A549 (cell line): ENCODE measurements at regions not wholly inside any gene's neighbourhood (a gene's known extent, or its start where the extent isn't known, plus 50 kb on each side); places are given as distances from the start of the nearest gene placed in this dataset.

Experiments used
- ATAC-seq, 2 experiments: fragments of 200-7000 bp in 1 of 2; fragments of >200 bp in 1 of 2; cut with Nextera tagmentation in 1 of 2; cut with Tn5 transposase in 1 of 2; 3 replicates each; pipeline versions ENCODE4 v1.8.0 to v1.9.1; 2018 to 2020; ENCODE audit warnings: mild to moderate bottlenecking in 1 of 2, moderate library complexity in 1 of 2
- CTCF ChIA-PET: fragments of 300-600 bp; sonication (Branson Sonifier 250); formaldehyde crosslinking; extraction: SDS; loops from one replicate; lab custom pipeline; 2021; ENCODE audit warnings: antibody characterized with exemption, inconsistent platforms; lab: Yijun Ruan, JAX
- POLR2A ChIA-PET: fragments of 350-600 bp; formaldehyde crosslinking; extraction: SDS; loops from one replicate; lab custom pipeline; 2021; ENCODE audit warnings: antibody characterized with exemption, inconsistent platforms; lab: Yijun Ruan, JAX
- DNase-seq, 2 experiments: peaks; one replicate each; pipeline versions ENCODE4 v3.0.0 to v3.0.0-alpha.2; 2011 to 2016; ENCODE audit warnings: low read depth in 1 of 2, low spot score in 1 of 2
- FAIRE-seq: peaks from 2 replicates; lab custom pipeline; 2011; peaks lifted over from hg19 to GRCh38; lab: Jason Lieb, UNC
- H3K27ac ChIP-seq, 2 experiments: fragments of >200 bp; sonication (Bioruptor Twin); formaldehyde crosslinking; 3 replicates each; pipeline ENCODE4 v1.5.1; 2016 to 2017
- H3K4me1 ChIP-seq: fragments of >200 bp; sonication (Bioruptor Twin); formaldehyde crosslinking; 3 replicates; pipeline ENCODE4 v1.6.1; 2016
- H3K4me2 ChIP-seq: fragments of >200 bp; sonication (Bioruptor Twin); formaldehyde crosslinking; 3 replicates; pipeline ENCODE4 v1.6.1; 2016
- H3K4me3 ChIP-seq: fragments of >200 bp; sonication (Bioruptor Twin); formaldehyde crosslinking; 3 replicates; pipeline ENCODE4 v1.5.1; 2016
- H3K9me3 ChIP-seq: fragments of >200 bp; sonication (Bioruptor Twin); formaldehyde crosslinking; 3 replicates; pipeline ENCODE4 v1.6.1; 2016
- BHLHE40 ChIP-seq: IDR thresholded peaks from 2 replicates; pipeline ENCODE4 v1.6.1; 2012; ENCODE audit warnings: low read depth, low read length, inconsistent platforms
- CBX2 ChIP-seq: fragments of 200-600 bp; sonication (generic); IDR thresholded peaks from 2 replicates; pipeline ENCODE4 v1.6.1; 2016; ENCODE audit warnings: low read depth, mild to moderate bottlenecking, borderline replicate concordance
- CBX8 ChIP-seq: fragments of 200-600 bp; sonication (generic); IDR thresholded peaks from 2 replicates; pipeline ENCODE4 v1.6.1; 2016
- CHD2 ChIP-seq: fragments of 150-350 bp; IDR thresholded peaks from 2 replicates; pipeline ENCODE4 v1.6.1; 2014; ENCODE audit warnings: low read length; ENCODE audit not compliant: partially characterized antibody
- CHD4 ChIP-seq: fragments of 200-600 bp; sonication (generic); IDR thresholded peaks from 2 replicates; pipeline ENCODE4 v1.6.1; 2016; ENCODE audit warnings: antibody characterized with exemption, mild to moderate bottlenecking, borderline replicate concordance
- EHF ChIP-seq: fragments of 250-450 bp; sonication (Bioruptor Pico); IDR thresholded peaks from 2 replicates; pipeline ENCODE4 v1.5.0; 2020; ENCODE audit warnings: mild to moderate bottlenecking
- EHMT2 ChIP-seq: fragments of 200-600 bp; sonication (generic); IDR thresholded peaks from 2 replicates; pipeline ENCODE4 v1.6.1; 2016; ENCODE audit warnings: antibody characterized with exemption, low read depth, mild to moderate bottlenecking, moderate library complexity
- EP300 ChIP-seq, 2 experiments: fragments of >200 bp; sonication (Bioruptor Twin); formaldehyde crosslinking; IDR thresholded peaks; 2 replicates in 1 of 2; 3 replicates in 1 of 2; pipeline ENCODE4 v1.6.1; 2016 to 2017
- HOXA7 ChIP-seq: fragments of 250-450 bp; sonication (Bioruptor Pico); IDR thresholded peaks from 2 replicates; pipeline ENCODE4 v1.5.0; 2020; ENCODE audit warnings: mild to moderate bottlenecking, moderate library complexity
- HOXB5 ChIP-seq: fragments of 250-450 bp; sonication (Bioruptor Pico); IDR thresholded peaks from 2 replicates; pipeline ENCODE4 v1.5.0; 2020; ENCODE audit warnings: mild to moderate bottlenecking, moderate library complexity
- JUN ChIP-seq, 2 experiments: fragments of >200 bp; sonication (Bioruptor Twin); formaldehyde crosslinking; IDR thresholded peaks; 2 replicates in 1 of 2; 3 replicates in 1 of 2; pipeline ENCODE4 v1.6.1; 2016 to 2017
- KDM1A ChIP-seq: fragments of 200-600 bp; sonication (generic); IDR thresholded peaks from 2 replicates; pipeline ENCODE4 v1.6.1; 2016; ENCODE audit warnings: low read depth, mild to moderate bottlenecking
- MAFK ChIP-seq: fragments of 450-650 bp; IDR thresholded peaks from 2 replicates; pipeline ENCODE4 v1.6.1; 2014; ENCODE audit not compliant: partially characterized antibody
- MAZ ChIP-seq: fragments of 150-350 bp; IDR thresholded peaks from 2 replicates; pipeline ENCODE4 v1.6.1; 2014; ENCODE audit warnings: antibody characterized with exemption, low read depth, low read length, borderline replicate concordance
- MYC ChIP-seq: IDR thresholded peaks from 2 replicates; pipeline ENCODE4 v1.6.1; 2012; ENCODE audit warnings: mild to moderate bottlenecking, inconsistent platforms, low read length, improper control_type of control experiment, borderline replicate concordance
- NFE2L2 ChIP-seq: fragments of 150-350 bp; conservative IDR thresholded peaks from 2 replicates; pipeline ENCODE4 v1.6.1; 2014; ENCODE audit warnings: low read length
- NR3C1 ChIP-seq: fragments of >200 bp; sonication (Bioruptor Twin); formaldehyde crosslinking; IDR thresholded peaks from 3 replicates; pipeline ENCODE4 v1.6.1; 2017
- PHF8 ChIP-seq: fragments of 200-600 bp; sonication (generic); IDR thresholded peaks from 2 replicates; pipeline ENCODE4 v1.6.1; 2016; ENCODE audit warnings: low read depth, mild to moderate bottlenecking, antibody characterized with exemption, moderate library complexity, borderline replicate concordance
- POLR2A ChIP-seq: IDR thresholded peaks from 2 replicates; pipeline ENCODE4 v1.6.1; 2012; ENCODE audit warnings: mild to moderate bottlenecking, low read length
- POLR2AphosphoS2 ChIP-seq: conservative IDR thresholded peaks from 2 replicates; pipeline ENCODE4 v1.6.1; 2012; ENCODE audit warnings: low read length, improper control_type of control experiment, inconsistent platforms
- RARB ChIP-seq: fragments of 250-450 bp; sonication (Bioruptor Pico); IDR thresholded peaks from 2 replicates; pipeline ENCODE4 v1.8.0; 2021; ENCODE audit warnings: mild to moderate bottlenecking, moderate library complexity
- RCOR1 ChIP-seq: fragments of 150-350 bp; IDR thresholded peaks from 2 replicates; pipeline ENCODE4 v1.6.1; 2014; ENCODE audit warnings: antibody characterized with exemption, low read length, low read depth
- RFX5 ChIP-seq: fragments of 450-650 bp; IDR thresholded peaks from 2 replicates; pipeline ENCODE4 v1.7.1; 2014; ENCODE audit warnings: antibody characterized with exemption, mild to moderate bottlenecking, moderate library complexity
- SMC3 ChIP-seq: fragments of >200 bp; sonication (Bioruptor Twin); formaldehyde crosslinking; IDR thresholded peaks from 3 replicates; pipeline ENCODE4 v1.6.1; 2018; ENCODE audit warnings: inconsistent platforms
- TP53 ChIP-seq: fragments of 250-450 bp; sonication (Bioruptor Pico); IDR thresholded peaks from 2 replicates; pipeline ENCODE4 v1.5.0; 2021; ENCODE audit warnings: mild to moderate bottlenecking, moderate library complexity
- ZFP36 ChIP-seq: fragments of 450-650 bp; IDR thresholded peaks from 2 replicates; pipeline ENCODE4 v1.6.1; 2014; ENCODE audit warnings: borderline replicate concordance; ENCODE audit not compliant: partially characterized antibody
- ZNF302 ChIP-seq: fragments of 250-450 bp; sonication (Bioruptor Pico); IDR thresholded peaks from 2 replicates; pipeline ENCODE4 v1.9.0; 2021; ENCODE audit warnings: inconsistent platforms, mild to moderate bottlenecking, moderate library complexity
- WGBS: methylation state at CpG from one replicate; pipeline ENCODE4 v1.1.6; 2017; ENCODE audit errors: missing lambda C conversion rate; 5-methylcytosine and 5-hydroxymethylcytosine counted together
- TF ChIP-seq, protein P1 (sequence below): fragments of 150-350 bp; IDR thresholded peaks from 2 replicates; pipeline ENCODE4 v1.6.1; 2014; ENCODE audit warnings: low read depth, mild to moderate bottlenecking, low read length
- TF ChIP-seq, protein P2 (sequence below): IDR thresholded peaks from 2 replicates; pipeline ENCODE4 v1.6.1; 2012; ENCODE audit warnings: low read depth, borderline replicate concordance
- TF ChIP-seq, protein P3 (sequence below): IDR thresholded peaks from 2 replicates; pipeline ENCODE4 v1.6.1; 2012
- TF ChIP-seq, protein P4 (sequence below): fragments of 250-450 bp; sonication (Bioruptor Pico); IDR thresholded peaks from 2 replicates; pipeline ENCODE4 v1.5.0; 2020; ENCODE audit warnings: low read depth, mild to moderate bottlenecking, moderate library complexity

DNA sequence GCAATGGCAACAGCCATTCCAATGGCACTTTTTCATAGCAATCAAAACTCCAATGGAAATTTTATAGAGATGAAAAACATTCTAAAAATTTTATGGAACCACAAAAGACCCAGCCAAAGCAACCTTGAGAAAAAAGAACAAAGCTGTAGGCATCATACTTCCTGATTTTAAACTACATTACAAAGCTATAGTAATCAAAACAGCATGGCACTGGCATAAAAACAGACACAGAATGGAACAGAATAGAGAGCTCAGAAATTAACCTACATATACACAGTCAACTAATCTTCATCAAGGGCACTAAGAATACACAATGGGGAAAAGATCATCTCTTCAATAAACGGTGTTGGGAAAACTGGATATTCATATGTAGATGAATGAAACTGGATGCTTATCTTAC is 401.5 kb downstream of the NPHP4 start:
- FAIRE-seq: no peak
- peaks cover 3% of the 10 kb centered on the region; the same call in 1 of the 3 replicates for H3K9me3 ChIP-seq
- DNase-seq: no peak
- ChIA-PET POLR2A (no interaction called here), CTCF (interaction anchor here (1.0 kb wide), 1 partner anchor 155 kb away, joined by 4 read pairs; no protein-coding TSS in a partner anchor)
- WGBS: 0% methylated on average over 1 of the region's 1 CpG
- H3K27ac ChIP-seq: no peak overlapping the region
- no peaks in the 10 kb centered on the region for H3K4me1 ChIP-seq
- no peak overlapping the region for H3K4me3 ChIP-seq
- TF ChIP-seq EP300 (IDR thresholded peaks at IDR 0.05) (no peak), EHF (CRISPR knock-in tag) (no peak), POLR2A (no peak), RCOR1 (no peak), RFX5 (no peak), MAZ (no peak), ZFP36 (no peak), MYC (no peak), HOXA7 (no peak), POLR2AphosphoS2 (no peak), BHLHE40 (no peak), CHD4 (no peak), MAFK (no peak)
- TF ChIP-seq, protein P1, sequence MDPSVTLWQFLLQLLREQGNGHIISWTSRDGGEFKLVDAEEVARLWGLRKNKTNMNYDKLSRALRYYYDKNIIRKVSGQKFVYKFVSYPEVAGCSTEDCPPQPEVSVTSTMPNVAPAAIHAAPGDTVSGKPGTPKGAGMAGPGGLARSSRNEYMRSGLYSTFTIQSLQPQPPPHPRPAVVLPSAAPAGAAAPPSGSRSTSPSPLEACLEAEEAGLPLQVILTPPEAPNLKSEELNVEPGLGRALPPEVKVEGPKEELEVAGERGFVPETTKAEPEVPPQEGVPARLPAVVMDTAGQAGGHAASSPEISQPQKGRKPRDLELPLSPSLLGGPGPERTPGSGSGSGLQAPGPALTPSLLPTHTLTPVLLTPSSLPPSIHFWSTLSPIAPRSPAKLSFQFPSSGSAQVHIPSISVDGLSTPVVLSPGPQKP: no peak
- TF ChIP-seq, protein P2, sequence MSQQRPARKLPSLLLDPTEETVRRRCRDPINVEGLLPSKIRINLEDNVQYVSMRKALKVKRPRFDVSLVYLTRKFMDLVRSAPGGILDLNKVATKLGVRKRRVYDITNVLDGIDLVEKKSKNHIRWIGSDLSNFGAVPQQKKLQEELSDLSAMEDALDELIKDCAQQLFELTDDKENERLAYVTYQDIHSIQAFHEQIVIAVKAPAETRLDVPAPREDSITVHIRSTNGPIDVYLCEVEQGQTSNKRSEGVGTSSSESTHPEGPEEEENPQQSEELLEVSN: no peak
- no peak for ATAC-seq
- H3K4me2 ChIP-seq: no peak overlapping the region

DNA sequence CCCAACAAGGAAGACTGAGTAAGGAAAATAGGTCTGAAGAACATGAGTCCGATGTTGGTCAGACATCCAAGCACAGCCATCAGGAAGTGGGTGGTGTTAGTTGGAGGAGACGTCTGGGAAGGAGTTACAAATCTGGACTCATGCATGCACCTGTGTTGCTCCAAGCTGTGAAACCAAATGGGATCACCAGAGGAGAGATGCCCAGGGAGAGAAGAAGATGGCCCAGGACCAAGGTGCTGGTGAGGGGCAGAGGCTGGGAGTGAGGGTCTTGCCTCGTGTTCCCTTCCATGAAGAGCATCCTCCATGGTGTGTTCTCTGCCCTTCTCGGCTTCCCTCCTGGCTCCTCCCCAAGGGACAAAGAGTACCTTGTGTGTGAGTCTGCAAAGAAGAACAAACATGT is 405.6 kb downstream of the NPHP4 start:
- DNase-seq (no peak), ATAC-seq (no peak), FAIRE-seq (no peak)
- H3K4me1 ChIP-seq: no peaks in the 10 kb centered on the region
- no peak overlapping the region for H3K4me3 ChIP-seq
- CTCF ChIA-PET: interaction anchor here (1.2 kb wide), 1 partner anchor 12 kb away, joined by 3 read pairs; no protein-coding TSS in a partner anchor
- no peak overlapping the region for H3K27ac ChIP-seq
- TF ChIP-seq, protein P3, sequence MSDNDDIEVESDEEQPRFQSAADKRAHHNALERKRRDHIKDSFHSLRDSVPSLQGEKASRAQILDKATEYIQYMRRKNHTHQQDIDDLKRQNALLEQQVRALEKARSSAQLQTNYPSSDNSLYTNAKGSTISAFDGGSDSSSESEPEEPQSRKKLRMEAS: no peak
- TF ChIP-seq JUN (IDR thresholded peaks at IDR 0.05) (no peak), EHMT2 (no peak), BHLHE40 (no peak), PHF8 (no peak), KDM1A (no peak), CBX2 (no peak), HOXB5 (CRISPR knock-in tag) (no peak), EHF (CRISPR knock-in tag) (no peak), ZNF302 (no peak), CHD4 (no peak), TP53 (CRISPR knock-in tag) (no peak), NFE2L2 (no peak), SMC3 (no peak), CBX8 (no peak), CHD2 (no peak), RARB (CRISPR knock-in tag) (no peak), NR3C1 (no peak)
- TF ChIP-seq, protein P4, sequence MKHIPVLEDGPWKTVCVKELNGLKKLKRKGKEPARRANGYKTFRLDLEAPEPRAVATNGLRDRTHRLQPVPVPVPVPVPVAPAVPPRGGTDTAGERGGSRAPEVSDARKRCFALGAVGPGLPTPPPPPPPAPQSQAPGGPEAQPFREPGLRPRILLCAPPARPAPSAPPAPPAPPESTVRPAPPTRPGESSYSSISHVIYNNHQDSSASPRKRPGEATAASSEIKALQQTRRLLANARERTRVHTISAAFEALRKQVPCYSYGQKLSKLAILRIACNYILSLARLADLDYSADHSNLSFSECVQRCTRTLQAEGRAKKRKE (CRISPR knock-in tag): no peak
- 18% methylated on average over 4 of the region's 4 CpGs for WGBS
- no peak overlapping the region for H3K4me2 ChIP-seq
- POLR2A ChIA-PET: no interaction called here
- 0 out of 3 replicates have a peak, but pooled peaks cover 3% of the 10 kb centered on the region for H3K9me3 ChIP-seq
